Fibroblast of lung (primary cell): ENCODE measurements at regions not wholly inside any gene's neighbourhood (a gene's known extent, or its start where the extent isn't known, plus 50 kb on each side); places are given as distances from the start of the nearest gene placed in this dataset.

ENCODE experiments used
- CTCF ChIP-seq, 2 donors: IDR thresholded peaks in 1 of 2; conservative IDR thresholded peaks in 1 of 2; 1 replicate in 1 of 2; 2 replicates in 1 of 2; pipeline ENCODE4 v1.5.1; 2011 to 2012; ENCODE audit warnings: low read length in 2 of 2, control low read depth in 1 of 2, inconsistent platforms in 1 of 2, low read depth in 1 of 2, mild to moderate bottlenecking in 1 of 2
- EZH2 ChIP-seq: IDR thresholded peaks from 2 replicates; pipeline ENCODE4 v1.5.1; 2012; ENCODE audit warnings: low read length, control low read depth, mild to moderate bottlenecking; ENCODE audit errors: missing control alignments

- TF ChIP-seq CTCF (conservative IDR thresholded peaks at IDR 0.05 in 1 of 2, IDR thresholded peaks at IDR 0.05 in 1 of 2; ENCODE audit: low read depth in 1 of 2, low read length in 2 of 2) (no peak), EZH2 (no peak)
Observed at GRCh38 chr12:76173756-76174155, 89.3 kb upstream of the NAP1L1 start.
